ENCODE measurements at regions not wholly inside any gene's neighbourhood (a gene's known extent, or its start where the extent isn't known, plus 50 kb on each side); places are given as distances from the start of the nearest gene placed in this dataset.

- H3K4me1 ChIP-seq (ENCODE audit: insufficient read depth, low read length), result no peaks in the 10 kb centered on the region; the same call in 1 of the 2 replicates
- H3K36me3 ChIP-seq (replicated peaks in 1 of 2; ENCODE audit: control insufficient read depth in 1 of 2, insufficient read depth in 2 of 2, low read length in 2 of 2), result no peaks in the 10 kb centered on the region
- FAIRE-seq, result no peak
- H3K4me2 ChIP-seq (ENCODE audit: low read depth, low read length), result no peak overlapping the region
- POLR2A ChIA-PET, result no interaction called here
- no peak overlapping the region for H3K4me3 ChIP-seq (replicated peaks in 1 of 3; ENCODE audit: insufficient read depth in 1 of 3, low read depth in 2 of 3, low read length in 3 of 3)
- H3K27ac ChIP-seq (ENCODE audit: extremely low read length, insufficient read depth, low read length), result no peak overlapping the region
- H3K27me3 ChIP-seq (ENCODE audit: control insufficient read depth in 1 of 2, insufficient read depth in 2 of 2, low read length in 2 of 2), result no peaks in the 10 kb centered on the region; a peak in 1 of 5 replicates
- intact Hi-C loops (cut with micrococcal nuclease; ENCODE audit: unreplicated experiment), result no loop called here
- no peaks in the 10 kb centered on the region for H4K20me1 ChIP-seq (ENCODE audit: insufficient read depth, low read length)
- no peak overlapping the region for H3K9ac ChIP-seq (ENCODE audit: insufficient read depth, low read depth, low read length)
- CTCF ChIA-PET (ENCODE audit: low intra/inter-chr PET ratio, low total read pairs), result no interaction called here
- no peak for ATAC-seq
- no TSS peak for BruUV-seq (replicated peaks)
- in situ Hi-C loops (cut with HindIII; ENCODE audit: extremely low pct_ligation_motif_present, low pct_unique_long_range_greater_than_20kb), result no loop called here
- H3K79me2 ChIP-seq (ENCODE audit: insufficient read depth, low read length), result no peaks in the 10 kb centered on the region
- TF ChIP-seq FOXP4 (CRISPR knock-in tag; IDR thresholded peaks at IDR 0.05) (no peak), DNMT1 (CRISPR knock-in tag; IDR thresholded peaks at IDR 0.05) (no peak), ZKSCAN1 (IDR thresholded peaks at IDR 0.05; ENCODE audit: low read length) (no peak), DMTF1 (CRISPR knock-in tag; IDR thresholded peaks at IDR 0.05) (no peak), HIVEP1 (CRISPR knock-in tag; IDR thresholded peaks at IDR 0.05) (no peak), HDAC1 (CRISPR knock-in tag; IDR thresholded peaks at IDR 0.05) (no peak), GTF2F1 (IDR thresholded peaks at IDR 0.05; ENCODE audit: low read length) (no peak)
- no peaks in the 10 kb centered on the region for H3K9me3 ChIP-seq (ENCODE audit: low read length)
- H2AFZ ChIP-seq (ENCODE audit: low read length), result no peak overlapping the region
- no peak for DNase-seq (ENCODE audit: low spot score)
These were observed 246.6 kb downstream of the PARM1 start for GRCh38 chr4:75179510-75179909.
